HepG2 (cell line): ENCODE measurements at regions not wholly inside any gene's neighbourhood (a gene's known extent, or its start where the extent isn't known, plus 50 kb on each side); places are given as distances from the start of the nearest gene placed in this dataset.

Experiments used
- ATAC-seq: fragments of 200-7000 bp; cut with Tn5 transposase; 3 replicates; pipeline ENCODE4 v1.9.1; 2020; ENCODE audit warnings: mild to moderate bottlenecking, moderate library complexity
- BruUV-seq: library from RNA; stranded (reverse); fragments of 400-500 nt; replicated peaks from 2 replicates; lab custom pipeline; 2021; lab: Mats Ljungman, UMichigan
- CTCF ChIA-PET: fragments of 300-600 bp; formaldehyde crosslinking; extraction: SDS; loops from one replicate; lab custom pipeline; 2021; ENCODE audit warnings: low total read pairs, inconsistent platforms, low intra/inter-chr PET ratio; lab: Yijun Ruan, JAX
- POLR2A ChIA-PET: fragments of 350-600 bp; sonication (Branson Sonifier 250); formaldehyde crosslinking; loops from one replicate; lab custom pipeline; 2020; ENCODE audit warnings: antibody characterized with exemption, inconsistent platforms; lab: Yijun Ruan, JAX
- DNase-seq: peaks from one replicate; pipeline ENCODE4 v3.0.0-alpha.2; 2015; ENCODE audit warnings: low spot score
- FAIRE-seq: peaks from 3 replicates; lab custom pipeline; 2011; peaks lifted over from hg19 to GRCh38; lab: Jason Lieb, UNC
- H2AFZ ChIP-seq: one replicate; pipeline ENCODE4 v1.6.1; 2011; ENCODE audit warnings: low read length, inconsistent platforms
- H3K27ac ChIP-seq: fragments of 300-600 bp; 3 replicates; pipeline ENCODE4 v1.8.0; 2011; ENCODE audit warnings: mixed run types, mild to moderate bottlenecking, mixed read lengths, low read length, inconsistent platforms; ENCODE audit not compliant: insufficient read depth; ENCODE audit errors: extremely low read length
- H3K27me3 ChIP-seq, 2 experiments: fragments of 200-600 bp in 1 of 2; 2 replicates in 1 of 2; 3 replicates in 1 of 2; pipeline versions ENCODE4 v1.6.0 to v1.8.0; 2011; ENCODE audit warnings: low read length in 2 of 2, mild to moderate bottlenecking in 2 of 2, moderate library complexity in 2 of 2, inconsistent platforms in 1 of 2; ENCODE audit not compliant: insufficient read depth in 2 of 2, control insufficient read depth in 1 of 2
- H3K36me3 ChIP-seq, 2 experiments: fragments of 200-600 bp in 1 of 2; replicated peaks in 1 of 2; 2 replicates in 1 of 2; 3 replicates in 1 of 2; pipeline versions ENCODE4 v1.5.1 to v1.8.0; 2011; ENCODE audit warnings: low read length in 2 of 2, inconsistent platforms in 1 of 2; ENCODE audit not compliant: insufficient read depth in 2 of 2, control insufficient read depth in 1 of 2
- H3K4me1 ChIP-seq: 2 replicates; pipeline ENCODE4 v1.5.1; 2012; ENCODE audit warnings: low read length, inconsistent platforms; ENCODE audit not compliant: insufficient read depth
- H3K4me2 ChIP-seq: 2 replicates; pipeline ENCODE4 v1.6.0; 2011; ENCODE audit warnings: low read depth, low read length, inconsistent platforms
- H3K4me3 ChIP-seq, 3 experiments: fragments of 200-600 bp in 1 of 3; sonication (generic), shearing (Covaris generic) in 1 of 3; replicated peaks in 1 of 3; 2 replicates each; pipeline ENCODE4 v1.5.1; 2011 to 2016; ENCODE audit warnings: low read length in 3 of 3, inconsistent platforms in 2 of 3, low read depth in 2 of 3, mild to moderate bottlenecking in 2 of 3, control low read depth in 1 of 3, mixed read lengths in 1 of 3; ENCODE audit not compliant: insufficient read depth in 1 of 3
- H3K79me2 ChIP-seq: one replicate; pipeline ENCODE4 v1.6.1; 2011; ENCODE audit warnings: low read length, inconsistent platforms; ENCODE audit not compliant: insufficient read depth
- H3K9ac ChIP-seq: 2 replicates; pipeline ENCODE4 v1.6.0; 2011; ENCODE audit warnings: mild to moderate bottlenecking, low read depth, low read length, inconsistent platforms; ENCODE audit not compliant: insufficient read depth
- H3K9me3 ChIP-seq: 2 replicates; pipeline ENCODE4 v1.5.1; 2012; ENCODE audit warnings: mild to moderate bottlenecking, low read length
- H4K20me1 ChIP-seq: 2 replicates; pipeline ENCODE4 v1.6.0; 2011; ENCODE audit warnings: inconsistent platforms, mild to moderate bottlenecking, low read length, moderate library complexity; ENCODE audit not compliant: insufficient read depth
- EHMT2 ChIP-seq: fragments of 200-600 bp; sonication (generic); IDR thresholded peaks from 2 replicates; pipeline ENCODE4 v1.7.0; 2017; ENCODE audit warnings: antibody characterized with exemption, low read depth, low read length, borderline replicate concordance
- ELF3 ChIP-seq: IDR thresholded peaks from 2 replicates; pipeline ENCODE4 v1.6.1; 2016; ENCODE audit warnings: missing genetic modification reagents, missing compliant biosample characterization
- HIVEP1 ChIP-seq: sonication (generic); formaldehyde crosslinking; IDR thresholded peaks from 2 replicates; pipeline ENCODE4 v1.4.0; 2020; ENCODE audit warnings: mild to moderate bottlenecking, missing genetic modification reagents
- JARID2 ChIP-seq: sonication (generic); formaldehyde crosslinking; IDR thresholded peaks from 2 replicates; pipeline ENCODE4 v1.8.1; 2023; ENCODE audit warnings: missing genetic modification reagents, inconsistent platforms; ENCODE audit not compliant: insufficient replicate concordance
- MAFF ChIP-seq: IDR thresholded peaks from 2 replicates; pipeline ENCODE4 v1.6.1; 2011; ENCODE audit warnings: low read depth, low read length, improper control_type of control experiment
- MAFK ChIP-seq, 2 experiments: IDR thresholded peaks in 1 of 2; conservative IDR thresholded peaks in 1 of 2; 2 replicates each; pipeline ENCODE4 v1.6.1; 2011; ENCODE audit warnings: improper control_type of control experiment in 2 of 2, low read length in 2 of 2
- MXD1 ChIP-seq: sonication (generic); formaldehyde crosslinking; IDR thresholded peaks from 2 replicates; pipeline ENCODE4 v1.4.0; 2020; ENCODE audit warnings: mild to moderate bottlenecking, missing genetic modification reagents
- MYC ChIP-seq: sonication (generic); formaldehyde crosslinking; IDR thresholded peaks from 2 replicates; pipeline ENCODE4 v1.9.0; 2021; ENCODE audit warnings: missing genetic modification reagents, borderline replicate concordance
- PPARG ChIP-seq: conservative IDR thresholded peaks from 2 replicates; pipeline ENCODE4 v1.6.1; 2016; ENCODE audit warnings: missing biosample characterization, missing genetic modification reagents
- RAD21 ChIP-seq: fragments of 450-650 bp; formaldehyde crosslinking; IDR thresholded peaks from 2 replicates; pipeline ENCODE4 v1.5.0; 2020; ENCODE audit warnings: mild to moderate bottlenecking
- SMC3 ChIP-seq: IDR thresholded peaks from 2 replicates; pipeline ENCODE4 v1.6.1; 2011; ENCODE audit warnings: low read length, improper control_type of control experiment
- SP2 ChIP-seq: sonication (generic); formaldehyde crosslinking; IDR thresholded peaks from 2 replicates; pipeline ENCODE4 v1.5.1; 2020; ENCODE audit warnings: mild to moderate bottlenecking, missing genetic modification reagents
- TRIM24 ChIP-seq: sonication (generic); formaldehyde crosslinking; IDR thresholded peaks from 2 replicates; pipeline ENCODE4 v1.8.0; 2022; ENCODE audit warnings: mild to moderate bottlenecking, missing genetic modification reagents
- U2AF1 ChIP-seq: fragments of 200-400 bp; formaldehyde crosslinking; optimal IDR thresholded peaks from 2 replicates; pipeline ENCODE3; 2017; ENCODE audit warnings: mild to moderate bottlenecking, low read depth, low read length
- UBTF ChIP-seq: sonication (generic); formaldehyde crosslinking; IDR thresholded peaks from 2 replicates; pipeline ENCODE4 v1.4.0; 2020; ENCODE audit warnings: mild to moderate bottlenecking, missing genetic modification reagents
- ZFP36L2 ChIP-seq: sonication (generic); formaldehyde crosslinking; IDR thresholded peaks from 2 replicates; pipeline ENCODE4 v1.4.0; 2020; ENCODE audit warnings: missing genetic modification reagents
- ZNF530 ChIP-seq: sonication (generic); formaldehyde crosslinking; IDR thresholded peaks from 2 replicates; pipeline ENCODE4 v1.5.0; 2020; ENCODE audit warnings: low read depth, mild to moderate bottlenecking, missing genetic modification reagents
- WGBS: methylation state at CpG from one replicate; pipeline ENCODE4 v1.1.6; 2017; ENCODE audit warnings: low lambda C conversion rate; 5-methylcytosine and 5-hydroxymethylcytosine counted together
- in situ Hi-C: cut with HindIII; loops from 2 replicates; pipeline ENCODE4 v1.10.0; 2017; ENCODE audit warnings: low pct_unique_long_range_greater_than_20kb; ENCODE audit not compliant: extremely low pct_ligation_motif_present
- intact Hi-C: fragments of 100-400 bp; cut with micrococcal nuclease; formaldehyde crosslinking; loops from one replicate; pipeline ENCODE4 v1.10.0; 2022; ENCODE audit not compliant: unreplicated experiment

- Histone ChIP-seq H3K36me3 (no peaks in the 10 kb centered on the region), H3K9me3 (no peaks in the 10 kb centered on the region), H4K20me1 (no peaks in the 10 kb centered on the region), H3K4me2 (no peak overlapping the region), H3K79me2 (no peaks in the 10 kb centered on the region), H3K9ac (no peak overlapping the region), H2AFZ (no peak overlapping the region), H3K4me1 (no peaks in the 10 kb centered on the region), H3K4me3 (no peak overlapping the region), H3K27ac (no peak overlapping the region), H3K27me3 (no peaks in the 10 kb centered on the region; a peak in 1 of 5 replicates)
- POLR2A ChIA-PET = no interaction called here
- intact Hi-C loops (no loop called here), in situ Hi-C loops (no loop called here)
- WGBS = 0% methylated on average over 3 of the region's 3 CpGs
- CTCF ChIA-PET = no interaction called here
- no TSS peak for BruUV-seq
- no peak for FAIRE-seq
- no peak for TF ChIP-seq SP2 (CRISPR knock-in tag)
- no peak for DNase-seq
- no peak for ATAC-seq
Observed at GRCh38 chr18:73923866-73924265, 223.8 kb downstream of the FBXO15 start.

- no peak for FAIRE-seq
- Histone ChIP-seq H3K27me3 (no peaks in the 10 kb centered on the region; a peak in 1 of 5 replicates), H3K9me3 (no peaks in the 10 kb centered on the region), H3K4me2 (no peak overlapping the region)
- in situ Hi-C loops = no loop called here
- DNase-seq = no peak
- POLR2A ChIA-PET = no interaction called here
- no peak for TF ChIP-seq MXD1
- TF ChIP-seq ZNF530 (CRISPR knock-in tag) = no peak
- no peak for TF ChIP-seq U2AF1
- no peak for TF ChIP-seq SMC3
- TF ChIP-seq JARID2 (CRISPR knock-in tag) = no peak
- TF ChIP-seq RAD21 = no peak
- TF ChIP-seq HIVEP1 = no peak
- TF ChIP-seq ELF3 (CRISPR knock-in tag) = no peak
- no peak for TF ChIP-seq MYC (CRISPR knock-in tag)
- TF ChIP-seq UBTF (CRISPR knock-in tag) = no peak
- TF ChIP-seq ZFP36L2 (CRISPR knock-in tag) = no peak
- no peak for TF ChIP-seq EHMT2
- no peak for TF ChIP-seq TRIM24
- peak; percentile 52 to 76; a peak in 3 of 4 replicates for TF ChIP-seq MAFK (conservative IDR thresholded peaks at IDR 0.05 in 1 of 2, IDR thresholded peaks at IDR 0.05 in 1 of 2; ENCODE audit: low read length in 2 of 2)
- no peak for TF ChIP-seq PPARG (CRISPR knock-in tag)
- peak; percentile 73 for TF ChIP-seq MAFF
- TF ChIP-seq, all 625 proteins: peak for 2
- CTCF ChIA-PET = no interaction called here
- no peaks in the 10 kb centered on the region for H3K36me3 ChIP-seq
- ATAC-seq = no peak
- WGBS = 4% methylated on average over 2 of the region's 2 CpGs
- H2AFZ ChIP-seq = no peak overlapping the region
- H3K27ac ChIP-seq = no peak overlapping the region
- no peaks in the 10 kb centered on the region for H3K79me2 ChIP-seq
- H3K9ac ChIP-seq = no peak overlapping the region
- intact Hi-C loops = no loop called here
- H4K20me1 ChIP-seq = no peaks in the 10 kb centered on the region
- no peaks in the 10 kb centered on the region for H3K4me1 ChIP-seq
- no TSS peak for BruUV-seq
- no peak overlapping the region for H3K4me3 ChIP-seq
Observed at GRCh38 chr18:73920033-73920432, 227.6 kb downstream of the FBXO15 start.
